ENCODE measurements at regions not wholly inside any gene's neighbourhood (a gene's known extent, or its start where the extent isn't known, plus 50 kb on each side); places are given as distances from the start of the nearest gene placed in this dataset.

DNA sequence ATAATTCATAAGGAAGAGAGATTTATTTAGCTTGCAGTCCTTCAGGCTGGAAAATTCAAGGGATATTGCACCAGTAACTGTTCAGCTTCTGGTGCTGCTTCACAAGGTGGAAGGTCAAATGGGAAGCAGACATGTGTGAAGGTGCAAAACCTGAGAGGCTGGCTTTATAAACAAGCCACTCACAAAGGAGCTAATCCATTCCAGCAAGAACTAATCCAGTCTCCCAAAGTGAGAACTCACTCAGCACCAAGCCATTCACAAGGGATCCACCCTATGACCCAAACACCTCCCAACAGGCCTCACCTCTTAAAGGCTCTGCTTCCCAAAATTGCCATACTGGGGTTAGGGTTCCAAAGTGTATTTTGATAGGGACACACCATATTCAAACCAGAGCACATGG, 1018.4 kb upstream of the ACVR2A start:
- no peak for DNase-seq

DNA sequence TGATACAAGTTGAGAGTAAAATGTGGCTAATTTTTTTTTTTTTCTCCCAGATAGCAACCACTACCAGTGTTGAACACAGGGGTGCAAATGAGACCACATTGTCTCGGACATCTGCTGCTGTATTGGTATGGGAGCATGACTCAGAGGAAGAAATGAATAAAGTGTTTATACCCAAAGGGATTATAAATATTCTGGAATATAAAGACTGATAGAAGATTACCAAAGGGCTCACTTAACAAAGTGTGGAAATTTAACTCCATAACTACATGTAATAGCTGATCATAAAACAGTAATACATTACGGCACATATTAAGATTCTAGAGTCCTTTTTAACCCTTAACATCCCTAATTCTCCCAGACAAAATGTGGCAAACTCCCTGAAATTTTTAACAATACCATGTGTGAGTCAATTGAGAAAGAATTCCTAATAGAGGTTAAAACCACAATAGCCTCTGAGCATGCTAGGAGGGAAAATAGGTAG, 1023.0 kb upstream of the ACVR2A start:
- no peak for DNase-seq

DNA sequence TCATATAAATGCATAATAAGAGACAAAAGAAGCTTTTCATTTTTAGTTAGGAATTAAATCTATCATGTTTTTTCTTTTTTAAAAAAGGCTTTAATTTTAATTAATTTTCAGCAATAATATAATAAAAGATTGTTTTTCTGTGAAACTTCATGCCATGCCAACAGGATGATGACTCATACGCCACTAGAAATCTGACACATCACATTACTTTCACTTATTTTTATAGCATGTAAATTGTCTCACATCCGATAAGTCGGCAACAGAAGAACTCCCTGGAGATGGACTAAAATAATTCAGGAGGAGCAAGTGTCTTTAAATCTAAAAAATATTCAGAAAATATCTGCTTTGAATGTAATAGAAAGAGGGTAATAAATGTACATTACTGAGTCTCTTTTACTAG, 1024.2 kb upstream of the ACVR2A start:
- DNase-seq = no peak

DNA sequence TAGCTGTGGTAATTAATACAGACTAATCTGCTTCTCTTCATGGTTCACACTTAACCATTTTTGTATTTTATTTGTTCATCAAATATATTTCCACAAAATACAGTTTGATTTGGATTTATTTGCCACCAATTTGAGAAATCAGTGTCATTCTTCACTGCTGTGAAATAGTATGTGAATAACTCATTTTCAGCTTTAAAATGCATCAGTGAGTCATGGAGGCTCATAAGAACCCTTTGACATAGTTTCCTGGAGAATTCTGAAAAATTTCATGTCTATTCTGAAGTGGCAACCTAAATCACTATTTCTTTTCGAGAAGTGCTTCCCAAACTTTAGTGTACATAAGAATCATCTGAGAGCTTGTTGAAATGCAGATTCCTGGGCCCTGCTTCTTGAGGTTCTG, 1026.7 kb upstream of the ACVR2A start:
- no peak for DNase-seq

DNA sequence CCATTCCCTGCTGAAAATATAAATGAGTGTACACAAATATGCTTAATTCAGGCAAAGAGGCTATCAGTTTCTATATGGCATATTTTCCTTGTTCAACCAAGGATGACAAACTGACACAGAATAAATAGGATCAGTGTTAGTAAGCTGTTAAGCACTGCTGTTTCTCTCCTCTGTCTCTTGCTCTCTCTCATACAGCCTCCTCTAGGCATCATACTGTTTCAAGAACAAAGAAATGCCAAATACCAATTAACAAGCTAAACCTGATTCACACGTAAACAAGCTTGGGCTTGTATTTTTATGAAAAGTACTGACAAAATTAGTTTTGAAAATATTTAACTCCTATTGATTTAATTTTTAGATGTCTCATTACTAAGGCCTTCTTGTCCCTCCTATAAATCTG, 1027.2 kb upstream of the ACVR2A start:
- no peak for DNase-seq

DNA sequence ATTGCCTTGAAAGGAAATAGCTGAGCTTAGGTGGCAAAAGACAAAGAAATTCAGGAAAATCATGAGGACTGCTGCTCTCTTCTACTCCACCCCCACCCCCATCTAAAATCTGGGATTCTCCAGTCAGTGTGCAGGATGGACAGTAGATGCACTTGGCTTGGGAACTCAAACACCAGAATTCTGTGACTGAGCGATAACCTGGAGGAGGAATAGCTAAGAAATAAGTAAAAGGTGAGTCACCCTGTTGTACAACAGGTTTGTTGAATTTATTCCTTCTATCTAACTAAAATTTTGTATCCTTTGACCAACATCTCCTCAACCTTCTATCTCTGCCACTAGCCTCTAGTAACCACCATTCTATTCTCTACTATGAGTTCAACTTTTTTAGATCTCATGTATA, 1029.9 kb upstream of the ACVR2A start:
- DNase-seq = no peak

DNA sequence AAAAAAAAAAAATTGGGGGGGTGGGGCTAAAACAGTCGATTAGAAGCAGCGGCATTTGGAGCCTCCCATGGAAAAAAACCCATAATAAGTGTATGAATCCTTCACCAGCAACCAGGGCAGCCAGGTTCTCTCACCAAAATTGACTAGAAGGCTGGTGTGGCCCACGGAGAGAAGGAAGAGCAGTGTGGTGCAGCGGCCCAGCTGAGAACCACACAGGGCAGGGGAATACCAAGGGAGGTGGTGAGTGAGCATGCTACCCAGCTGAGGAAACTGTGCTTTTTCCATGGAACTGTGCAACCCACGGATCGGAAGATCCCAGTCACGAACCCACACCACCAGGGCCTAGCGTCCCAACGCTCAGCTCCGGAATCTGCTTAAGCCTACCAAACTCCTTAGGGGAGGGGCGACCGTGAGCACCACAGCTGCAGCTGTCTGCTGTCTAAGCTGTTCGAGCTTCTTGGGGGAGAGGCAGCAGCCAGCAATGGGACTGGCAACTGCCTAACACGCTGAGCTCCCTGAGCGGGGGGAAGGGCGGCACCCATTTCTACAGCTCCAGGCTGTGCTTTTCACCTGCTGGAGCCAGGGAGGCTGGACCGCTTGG, 1037.2 kb upstream of the ACVR2A start:
- DNase-seq = no peak

DNA sequence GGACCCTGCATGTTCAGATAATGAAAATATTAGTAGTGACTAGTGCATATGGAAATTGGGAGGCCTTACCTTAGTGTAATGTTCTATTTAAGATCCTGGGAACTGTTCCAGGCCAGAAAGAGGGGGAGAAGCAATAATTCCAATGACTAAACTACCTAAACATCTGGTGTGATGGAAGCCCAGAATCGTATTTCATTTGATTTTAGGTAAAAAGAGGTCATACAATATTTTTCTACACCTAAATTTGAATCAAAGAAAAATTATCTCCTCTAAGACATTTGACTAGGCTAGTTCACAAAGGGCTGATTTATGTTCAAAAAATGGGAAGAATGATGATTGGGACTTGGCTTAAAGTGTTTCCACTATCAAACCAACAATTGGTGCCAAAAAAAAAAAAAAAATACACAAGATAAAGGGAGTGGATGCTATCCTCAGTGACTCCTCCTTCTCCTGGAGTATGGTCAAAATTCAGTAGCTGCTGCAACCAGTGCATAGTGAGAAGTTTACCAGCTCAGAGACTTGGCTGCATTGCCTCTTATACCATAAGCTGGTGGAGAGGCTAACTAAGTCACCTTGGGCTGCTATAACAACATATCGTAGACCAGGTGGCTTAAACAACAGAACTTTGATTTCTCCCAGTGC, 1038.3 kb upstream of the ACVR2A start:
- no peak for DNase-seq

DNA sequence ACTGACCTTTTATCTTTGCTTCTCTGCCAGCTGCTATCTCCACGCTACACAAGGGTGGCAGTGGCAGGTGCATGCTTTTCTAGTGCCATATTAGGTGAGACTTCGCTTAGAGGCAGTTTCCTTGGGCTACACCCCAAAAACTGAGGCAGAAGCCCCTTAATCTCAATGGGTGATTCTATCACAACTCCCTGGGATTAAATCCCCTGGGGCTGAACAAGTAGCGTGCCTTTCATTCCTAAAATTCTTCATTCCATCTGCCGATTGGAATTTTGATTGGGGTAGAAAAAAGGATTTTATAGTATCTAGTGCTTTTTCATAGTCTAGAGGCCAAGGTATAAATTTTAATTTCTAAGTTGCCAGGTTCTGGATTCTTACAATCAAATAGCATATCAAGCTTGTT, 1040.5 kb upstream of the ACVR2A start:
- no peak for DNase-seq

DNA sequence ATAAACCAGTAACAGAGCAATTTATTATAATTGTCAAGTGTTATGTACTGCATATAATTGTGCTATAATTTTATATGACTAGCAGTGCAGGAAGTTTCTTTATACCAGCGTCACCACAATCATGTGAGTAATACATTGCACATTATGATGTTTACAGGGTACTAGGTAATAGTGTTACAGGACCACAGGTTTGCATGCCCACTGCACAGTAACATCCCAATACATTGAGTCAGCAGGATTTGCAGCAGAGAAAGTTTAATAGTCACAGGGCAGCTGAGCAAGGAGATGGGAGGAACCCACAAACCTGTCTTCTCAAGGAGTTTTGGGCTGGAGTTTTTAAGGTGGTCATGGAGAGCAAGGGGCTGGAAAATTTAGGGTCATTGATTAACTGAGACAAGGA, 1042.9 kb upstream of the ACVR2A start:
- DNase-seq = no peak

DNA sequence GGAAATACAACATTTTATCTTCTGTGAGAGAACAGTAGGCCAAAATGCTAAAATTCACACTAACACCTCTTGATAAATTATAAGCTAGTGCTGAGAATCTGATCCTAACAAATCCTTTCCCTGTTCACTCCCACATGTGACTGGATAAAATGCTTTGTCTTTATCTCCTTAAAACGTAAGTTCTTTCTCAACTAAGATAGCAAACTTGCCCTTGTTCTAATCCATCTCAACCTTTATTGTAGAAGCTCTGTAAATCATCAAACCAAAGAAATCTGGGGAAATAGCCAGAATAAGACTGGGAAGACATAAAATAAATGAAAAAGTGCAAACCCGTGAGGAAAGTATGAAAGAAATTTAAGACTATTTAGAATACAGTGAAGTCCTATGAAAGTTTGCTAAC, 1058.4 kb upstream of the ACVR2A start:
- DNase-seq = no peak

DNA sequence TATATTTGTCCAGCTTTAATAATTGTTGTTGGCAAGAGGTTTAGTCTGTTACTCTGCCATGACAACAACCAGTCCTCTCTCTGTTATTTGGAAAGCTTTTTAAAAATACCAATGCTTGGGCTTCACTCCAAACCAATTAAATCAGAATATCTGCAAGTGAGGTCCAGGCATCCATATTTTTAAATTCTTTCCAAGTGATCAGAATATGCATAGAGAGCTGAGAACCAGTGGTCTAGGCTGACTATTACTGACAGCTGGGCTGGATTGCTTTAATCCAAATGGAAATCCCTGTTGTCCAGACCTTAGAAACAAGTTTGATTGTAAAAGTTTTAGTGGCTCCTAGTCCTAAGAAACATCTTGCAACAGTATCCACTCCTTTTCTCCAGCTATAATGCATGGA, 1059.7 kb upstream of the ACVR2A start:
- no peak for DNase-seq

DNA sequence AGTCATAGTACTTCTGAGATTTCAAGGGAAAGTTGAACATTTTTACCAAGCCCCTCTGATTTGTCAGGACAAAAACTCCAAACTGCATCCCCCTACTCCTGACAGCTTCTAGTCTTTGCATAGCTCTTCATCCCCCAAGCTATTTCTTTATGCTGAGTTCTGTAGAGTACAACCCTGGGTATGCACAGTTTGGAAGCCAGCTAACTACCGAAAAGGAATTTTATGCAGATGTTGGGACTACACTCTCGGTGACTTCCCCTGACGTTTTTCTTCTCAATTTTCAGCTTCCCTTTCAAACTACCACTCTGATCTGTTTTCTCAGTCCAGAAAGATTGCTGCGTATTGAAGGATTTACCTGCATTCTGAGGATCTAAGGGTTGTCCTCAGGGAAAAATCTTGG, 1060.2 kb upstream of the ACVR2A start:
- DNase-seq = no peak

DNA sequence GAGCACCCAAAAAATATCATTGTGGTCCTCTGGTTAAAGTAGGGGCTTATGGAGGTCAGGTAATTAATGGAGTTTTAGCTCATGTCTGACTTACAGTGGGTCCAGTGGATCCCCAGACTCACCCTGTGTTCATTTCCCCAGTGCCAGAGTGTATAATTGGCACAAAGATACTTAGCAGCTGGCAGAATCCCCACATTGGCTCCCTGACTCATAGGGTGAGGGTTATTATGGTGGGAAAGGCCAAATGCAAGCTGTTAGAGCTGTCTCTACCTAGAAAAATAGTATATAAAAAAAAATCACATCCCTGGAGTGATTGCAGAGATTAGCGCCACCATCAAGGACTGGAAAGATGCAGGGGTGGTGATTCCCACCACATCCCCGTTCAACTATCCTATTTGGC, 1067.6 kb upstream of the ACVR2A start:
- no peak for DNase-seq

DNA sequence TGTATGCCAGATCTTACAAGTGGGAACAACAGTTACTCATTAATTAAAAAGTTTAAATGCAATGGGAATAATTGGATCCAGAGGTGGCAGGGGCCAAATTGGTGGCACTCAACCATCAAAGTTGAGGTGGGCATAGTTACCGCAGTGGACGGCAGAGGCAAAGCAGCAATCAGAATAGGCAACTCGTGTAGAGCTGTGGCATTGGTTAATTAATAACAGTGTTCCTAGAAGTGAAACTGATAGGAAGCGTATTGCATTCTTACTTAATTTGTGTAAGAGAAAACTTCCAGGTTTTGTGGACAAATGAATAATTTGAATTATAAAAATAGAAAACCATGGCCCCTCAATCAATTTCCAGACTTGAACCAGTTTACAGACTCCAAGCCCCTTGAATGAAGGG, 1068.2 kb upstream of the ACVR2A start:
- no peak for DNase-seq

DNA sequence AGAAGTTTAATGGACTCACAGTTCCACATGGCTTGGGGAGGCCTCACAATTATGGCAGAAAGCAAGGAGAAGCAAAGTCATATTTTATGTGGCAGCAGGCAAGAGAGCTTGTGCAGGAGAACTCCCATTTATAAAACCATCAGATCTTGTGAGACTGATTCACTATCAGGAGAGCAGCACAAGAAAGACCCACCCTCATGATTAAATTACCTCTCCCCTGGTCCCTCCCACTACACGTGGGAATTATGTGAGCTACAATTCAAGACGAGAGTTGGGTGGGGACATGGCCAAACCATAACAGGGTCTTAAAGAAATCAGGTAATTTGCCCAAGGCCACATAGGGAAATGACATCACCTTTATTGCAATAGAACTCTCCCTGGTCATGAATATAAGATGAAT, 1073.3 kb upstream of the ACVR2A start:
- DNase-seq = no peak

DNA sequence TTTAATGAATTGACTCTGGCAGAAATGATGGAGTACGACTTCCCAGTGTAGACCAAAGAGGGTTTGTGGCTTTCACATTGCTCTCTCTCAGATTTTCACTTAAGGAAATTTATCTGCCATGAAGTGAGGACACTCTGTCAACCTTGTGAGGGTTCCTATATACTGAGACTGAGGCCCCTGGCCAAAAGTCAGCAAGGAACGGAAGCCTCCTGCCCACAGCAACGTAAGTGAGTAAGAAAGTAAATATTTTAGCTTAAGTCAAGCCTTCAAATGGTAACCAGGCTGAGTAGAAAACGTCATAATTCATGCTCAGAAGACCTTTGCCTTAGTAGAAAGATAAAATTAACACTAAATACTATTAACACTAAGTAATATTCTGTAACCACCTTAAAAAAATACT, 1080.5 kb upstream of the ACVR2A start:
- DNase-seq = no peak

DNA sequence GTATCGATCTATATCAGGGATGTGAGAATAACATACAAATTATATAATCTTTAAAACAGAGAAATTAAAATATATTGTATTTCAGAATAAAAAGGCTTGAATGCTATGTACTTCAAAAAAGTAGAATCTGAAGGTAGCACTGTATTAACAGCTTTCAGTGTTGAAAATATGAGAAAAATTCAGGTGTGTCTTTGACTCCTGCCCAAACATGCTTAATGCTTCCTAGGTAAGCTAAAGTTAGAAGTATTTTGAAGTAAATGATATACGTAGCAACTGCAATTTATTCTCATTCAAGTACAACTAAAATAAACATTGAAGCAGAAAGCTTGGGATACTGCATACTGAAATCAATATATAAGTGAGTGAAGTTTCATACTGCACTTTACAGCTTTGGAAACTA, 1082.0 kb upstream of the ACVR2A start:
- no peak for DNase-seq

DNA sequence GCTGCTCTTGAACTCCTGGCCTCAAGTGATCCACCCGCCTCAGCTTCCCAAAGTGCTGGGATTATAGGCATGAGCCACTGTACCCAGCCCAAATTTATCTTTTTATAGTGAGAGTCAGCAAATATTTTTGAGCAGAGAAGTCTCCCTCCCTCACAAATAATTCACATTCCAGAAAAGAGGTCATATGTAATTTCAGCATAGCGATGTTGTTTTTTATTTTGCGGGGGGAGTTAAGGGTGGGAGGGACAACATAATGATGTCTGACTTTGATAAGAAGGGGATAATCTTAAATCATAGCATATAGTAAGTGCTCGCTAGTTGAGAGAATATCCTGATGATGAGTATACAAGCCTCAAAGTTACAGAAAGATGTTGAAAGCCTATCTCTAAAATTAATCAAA, 1090.2 kb upstream of the ACVR2A start:
- DNase-seq = no peak

DNA sequence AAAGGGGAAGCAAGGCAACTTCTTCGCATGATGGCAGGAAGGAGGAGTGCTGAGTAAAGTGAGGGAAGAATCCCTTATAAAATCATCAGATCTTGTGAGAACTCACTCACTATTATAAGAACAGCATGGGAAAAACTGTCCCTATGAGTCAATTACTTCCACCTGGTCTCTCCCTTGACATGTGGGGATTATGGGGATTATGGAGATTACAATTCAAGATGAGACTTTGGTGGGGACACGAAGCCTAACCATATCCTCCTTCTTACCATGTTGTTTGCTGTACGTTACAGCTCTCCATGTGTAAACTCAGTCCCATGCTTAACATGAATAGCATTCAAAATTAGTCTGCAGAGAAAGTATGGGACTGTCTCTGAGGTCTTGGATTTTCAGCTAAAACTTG, 1096.8 kb upstream of the ACVR2A start:
- no peak for DNase-seq

DNA sequence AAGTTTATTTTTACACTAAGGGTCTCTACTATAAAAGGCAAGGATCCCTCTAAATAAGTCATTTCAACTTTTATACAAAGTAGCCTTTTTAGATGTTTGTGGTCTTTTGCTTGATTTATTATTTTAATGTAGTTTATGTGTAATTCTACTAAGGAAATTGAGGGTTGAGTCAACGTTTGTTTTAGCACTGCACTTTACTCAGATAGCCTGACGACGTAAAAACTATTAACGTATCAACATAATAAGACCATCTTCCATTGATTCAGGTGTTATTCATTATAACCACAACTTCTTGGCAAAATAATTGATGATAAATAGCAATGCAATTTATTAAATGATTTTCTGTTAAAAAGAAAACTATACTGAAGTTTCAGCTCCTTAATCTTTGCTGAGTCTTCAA, 1103.6 kb upstream of the ACVR2A start:
- no peak for DNase-seq

DNA sequence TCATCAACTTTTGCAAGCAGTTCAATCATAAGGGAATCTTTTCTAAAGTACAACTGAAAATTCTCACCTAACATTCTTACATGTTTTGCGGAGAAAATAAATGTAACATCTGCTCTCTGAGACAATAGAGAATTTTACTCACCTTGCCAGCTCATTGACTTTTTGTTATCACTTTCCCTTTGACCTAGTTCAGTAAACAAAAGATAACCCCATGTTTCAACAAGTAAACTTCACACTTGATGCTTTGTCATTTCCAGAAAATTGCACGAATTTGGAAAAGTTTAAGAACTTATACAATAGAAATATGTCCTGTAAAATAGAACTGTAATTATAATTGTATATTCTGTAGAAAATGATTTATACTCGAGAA, 1110.0 kb upstream of the ACVR2A start:
- DNase-seq = no peak

DNA sequence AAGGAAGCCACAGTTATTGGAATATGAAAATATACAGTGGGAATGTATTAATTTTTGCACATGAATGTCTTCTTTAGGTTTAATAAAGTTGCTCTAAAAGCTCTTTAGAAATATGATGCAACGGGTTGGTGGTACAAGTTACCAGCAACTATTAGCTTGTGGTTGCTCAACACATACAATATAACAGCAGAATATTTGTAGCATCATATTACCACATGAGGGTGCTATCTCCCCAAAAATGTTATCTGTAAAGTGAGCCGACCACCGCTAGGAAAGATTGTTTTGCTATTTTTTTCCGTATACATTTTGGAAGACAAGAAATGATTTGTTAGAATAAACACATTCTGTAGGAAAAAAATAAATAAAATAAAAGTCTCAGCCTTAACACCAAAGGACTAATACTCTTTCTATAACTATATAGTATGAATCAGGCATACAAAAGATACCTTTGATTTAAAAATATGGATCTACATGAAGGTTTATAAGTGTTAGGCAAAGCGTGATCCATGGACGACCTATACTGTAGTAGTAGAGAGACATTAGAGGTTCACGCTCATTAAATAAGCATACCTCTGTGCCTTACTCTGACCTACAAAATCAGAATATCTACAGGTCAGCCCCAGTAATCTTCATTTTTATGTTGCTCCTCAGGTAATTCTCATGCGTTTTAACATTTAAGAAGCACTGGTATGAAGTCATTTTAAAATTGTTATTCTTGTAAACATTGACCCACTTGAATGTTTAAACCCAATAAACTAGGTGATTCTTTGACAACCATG, 1110.6 kb upstream of the ACVR2A start:
- DNase-seq = no peak

DNA sequence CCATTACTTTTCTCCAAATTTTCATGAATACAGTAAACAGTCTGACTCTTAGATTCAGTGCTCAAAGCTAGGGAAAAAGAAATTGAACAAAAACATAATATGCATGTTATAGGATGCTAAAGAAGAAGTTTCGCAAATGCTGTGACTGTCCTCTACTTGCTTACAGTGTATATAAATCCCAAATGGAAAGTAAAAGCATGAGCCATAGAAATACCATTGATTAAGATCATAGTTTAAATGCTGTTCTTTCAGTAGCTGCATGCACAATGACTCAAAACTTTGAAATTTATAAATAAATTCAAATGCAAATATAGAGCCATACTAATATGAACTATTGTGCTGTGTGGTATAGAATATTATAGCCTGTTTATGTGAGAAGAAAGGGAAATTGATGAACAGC, 1113.9 kb upstream of the ACVR2A start:
- DNase-seq = no peak

DNA sequence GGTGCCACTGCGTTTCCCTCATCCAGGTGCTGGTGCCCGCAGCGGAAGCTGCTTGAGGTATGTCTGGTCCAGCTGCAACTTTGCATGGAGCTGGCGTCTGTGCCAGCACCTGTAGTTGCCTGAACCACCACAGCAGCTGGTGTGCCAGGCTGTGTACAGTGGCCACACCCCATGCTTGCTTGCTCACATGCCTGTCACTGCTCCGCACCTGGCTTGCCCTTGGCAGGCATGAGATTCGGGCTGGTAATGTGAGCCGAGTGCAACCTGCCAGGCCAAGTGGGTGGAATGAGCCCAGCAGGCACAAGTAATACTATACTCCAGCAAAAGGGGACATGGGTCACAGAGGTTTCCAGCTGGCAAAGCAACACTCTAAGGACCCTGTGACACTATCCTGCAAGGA, 1123.3 kb upstream of the ACVR2A start:
- DNase-seq = no peak
